ENCODE measurements at regions not wholly inside any gene's neighbourhood (a gene's known extent, or its start where the extent isn't known, plus 50 kb on each side); places are given as distances from the start of the nearest gene placed in this dataset.
A peak's percentile ranks its signal among the peaks of the same experiment; 100 is the strongest.

GRCh38 chr4:154086247-154086646, 297.4 kb upstream of the SFRP2 start:
- no peak for DNase-seq

GRCh38 chr4:154084864-154085263, 296.0 kb upstream of the SFRP2 start:
- DNase-seq: no peak

GRCh38 chr4:154082760-154083535, 294.1 kb upstream of the SFRP2 start:
- no peak for DNase-seq

- no peak for DNase-seq
Observed at GRCh38 chr4:154081391-154081790, 292.5 kb upstream of the SFRP2 start.

- DNase-seq: no peak
Observed at GRCh38 chr4:154078504-154079350, 289.8 kb upstream of the SFRP2 start.

GRCh38 chr4:154076921-154077320, 288.0 kb upstream of the SFRP2 start:
- DNase-seq: no peak

- peak; percentile 21 for DNase-seq
Observed at GRCh38 chr4:154073107-154073822, 284.4 kb upstream of the SFRP2 start.

GRCh38 chr4:154067786-154068185, 278.9 kb upstream of the SFRP2 start:
- DNase-seq: no peak

GRCh38 chr4:154065368-154065767, 276.5 kb upstream of the SFRP2 start:
- no peak for DNase-seq

- no peak for DNase-seq
Observed at GRCh38 chr4:154064244-154064643, 275.4 kb upstream of the SFRP2 start.

GRCh38 chr4:154049457-154050181, 260.7 kb upstream of the SFRP2 start:
- no peak for DNase-seq

- DNase-seq: no peak
Observed at GRCh38 chr4:154047733-154048132, 258.9 kb upstream of the SFRP2 start.

- DNase-seq: no peak
Observed at GRCh38 chr4:154044742-154045485, 256.0 kb upstream of the SFRP2 start.

- no peak for DNase-seq
Observed at GRCh38 chr4:154044108-154044531, 255.2 kb upstream of the SFRP2 start.

GRCh38 chr4:154041640-154042039, 252.8 kb upstream of the SFRP2 start:
- DNase-seq: no peak

- no peak for DNase-seq
Observed at GRCh38 chr4:154039435-154040343, 250.8 kb upstream of the SFRP2 start.

GRCh38 chr4:154036856-154037255, 248.0 kb upstream of the SFRP2 start:
- no peak for DNase-seq

- DNase-seq: no peak
Observed at GRCh38 chr4:154035341-154035740, 246.5 kb upstream of the SFRP2 start.

GRCh38 chr4:154033921-154034320, 245.0 kb upstream of the SFRP2 start:
- no peak for DNase-seq

- DNase-seq: no peak
Observed at GRCh38 chr4:154032914-154033313, 244.0 kb upstream of the SFRP2 start.

- no peak for DNase-seq
Observed at GRCh38 chr4:154030746-154031145, 241.9 kb upstream of the SFRP2 start.

All from EL (cell line).